NCI-H2196 (cell line): ENCODE measurements at regions not wholly inside any gene's neighbourhood (a gene's known extent, or its start where the extent isn't known, plus 50 kb on each side); places are given as distances from the start of the nearest gene placed in this dataset.

Experiments used
- DNase-seq: peaks from one replicate; lab custom pipeline; 2025; ENCODE audit not compliant: unreplicated experiment; lab: John Stamatoyannopoulos, UW

- no peak for DNase-seq
Observed at GRCh38 chr15:85889956-85890619, 95.4 kb upstream of the KLHL25 start.

- DNase-seq: no peak
Observed at GRCh38 chr15:85890620-85890980, 95.9 kb upstream of the KLHL25 start.

- no peak for DNase-seq
Observed at GRCh38 chr15:85891470-85891869, 96.7 kb upstream of the KLHL25 start.

- no peak for DNase-seq
Observed at GRCh38 chr15:85892232-85892631, 97.5 kb upstream of the KLHL25 start.

- no peak for DNase-seq
Observed at GRCh38 chr15:85897207-85897894, 102.6 kb upstream of the KLHL25 start.

GRCh38 chr15:85897895-85898717, 103.4 kb upstream of the KLHL25 start:
- DNase-seq: no peak

GRCh38 chr15:85899927-85900326, 105.2 kb upstream of the KLHL25 start:
- no peak for DNase-seq

- no peak for DNase-seq
Observed at GRCh38 chr15:85905751-85906450, 111.2 kb upstream of the KLHL25 start.

GRCh38 chr15:85906640-85907039, 111.9 kb upstream of the KLHL25 start:
- DNase-seq: no peak

- no peak for DNase-seq
Observed at GRCh38 chr15:85910834-85911233, 116.1 kb upstream of the KLHL25 start.

- no peak for DNase-seq
Observed at GRCh38 chr15:85913461-85913860, 118.7 kb upstream of the KLHL25 start.

- no peak for DNase-seq
Observed at GRCh38 chr15:85920956-85921355, 126.2 kb upstream of the KLHL25 start.

GRCh38 chr15:85924088-85924487, 129.4 kb upstream of the KLHL25 start:
- DNase-seq: no peak

- DNase-seq: no peak
Observed at GRCh38 chr15:85925649-85926237, 131.0 kb upstream of the KLHL25 start.

- no peak for DNase-seq
Observed at GRCh38 chr15:85926834-85927233, 132.1 kb upstream of the KLHL25 start.

GRCh38 chr15:85927931-85928537, 133.3 kb upstream of the KLHL25 start:
- no peak for DNase-seq

- no peak for DNase-seq
Observed at GRCh38 chr15:85929786-85930185, 135.1 kb upstream of the KLHL25 start.

GRCh38 chr15:85932391-85932790, 137.7 kb upstream of the KLHL25 start:
- no peak for DNase-seq

GRCh38 chr15:85934691-85935090, 140.0 kb upstream of the KLHL25 start:
- no peak for DNase-seq

- DNase-seq: no peak
Observed at GRCh38 chr15:85935182-85935581, 140.5 kb upstream of the KLHL25 start.

GRCh38 chr15:85937661-85938060, 142.0 kb upstream of the AGBL1 start:
- no peak for DNase-seq
